ENCODE measurements at regions not wholly inside any gene's neighbourhood (a gene's known extent, or its start where the extent isn't known, plus 50 kb on each side); places are given as distances from the start of the nearest gene placed in this dataset.

- no peaks in the 10 kb centered on the region for H3K9me3 Mint-ChIP-seq (ENCODE audit: unreplicated experiment)
- no peaks in the 10 kb centered on the region for H3K36me3 Mint-ChIP-seq (ENCODE audit: insufficient read depth, unreplicated experiment)
- no peak overlapping the region for H3K27ac Mint-ChIP-seq (ENCODE audit: low read depth, unreplicated experiment)
- BruUV-seq (replicated peaks), result no TSS peak
- ChIA-PET CTCF (interaction anchor here (0.6 kb wide), 1 partner anchor 30 kb away, joined by 4 read pairs; no protein-coding TSS in a partner anchor), POLR2A (no interaction called here)
- no peaks in the 10 kb centered on the region for H3K27me3 Mint-ChIP-seq (ENCODE audit: insufficient read depth, unreplicated experiment)
- H3K4me1 Mint-ChIP-seq (ENCODE audit: insufficient read depth, unreplicated experiment), result peaks cover 19% of the 10 kb centered on the region
- DNase-seq (ENCODE audit: unreplicated experiment), result no peak
- H3K4me3 Mint-ChIP-seq (ENCODE audit: unreplicated experiment), result no peak overlapping the region
- intact Hi-C loops (cut with micrococcal nuclease), result no loop called here
- TF ChIP-seq, protein P1, sequence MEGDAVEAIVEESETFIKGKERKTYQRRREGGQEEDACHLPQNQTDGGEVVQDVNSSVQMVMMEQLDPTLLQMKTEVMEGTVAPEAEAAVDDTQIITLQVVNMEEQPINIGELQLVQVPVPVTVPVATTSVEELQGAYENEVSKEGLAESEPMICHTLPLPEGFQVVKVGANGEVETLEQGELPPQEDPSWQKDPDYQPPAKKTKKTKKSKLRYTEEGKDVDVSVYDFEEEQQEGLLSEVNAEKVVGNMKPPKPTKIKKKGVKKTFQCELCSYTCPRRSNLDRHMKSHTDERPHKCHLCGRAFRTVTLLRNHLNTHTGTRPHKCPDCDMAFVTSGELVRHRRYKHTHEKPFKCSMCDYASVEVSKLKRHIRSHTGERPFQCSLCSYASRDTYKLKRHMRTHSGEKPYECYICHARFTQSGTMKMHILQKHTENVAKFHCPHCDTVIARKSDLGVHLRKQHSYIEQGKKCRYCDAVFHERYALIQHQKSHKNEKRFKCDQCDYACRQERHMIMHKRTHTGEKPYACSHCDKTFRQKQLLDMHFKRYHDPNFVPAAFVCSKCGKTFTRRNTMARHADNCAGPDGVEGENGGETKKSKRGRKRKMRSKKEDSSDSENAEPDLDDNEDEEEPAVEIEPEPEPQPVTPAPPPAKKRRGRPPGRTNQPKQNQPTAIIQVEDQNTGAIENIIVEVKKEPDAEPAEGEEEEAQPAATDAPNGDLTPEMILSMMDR (IDR thresholded peaks at IDR 0.05; ENCODE audit: unreplicated experiment), result no peak
Measured at GRCh38 chr12:131261906-131262305, 308.2 kb downstream of the ADGRD1 start.

DNA sequence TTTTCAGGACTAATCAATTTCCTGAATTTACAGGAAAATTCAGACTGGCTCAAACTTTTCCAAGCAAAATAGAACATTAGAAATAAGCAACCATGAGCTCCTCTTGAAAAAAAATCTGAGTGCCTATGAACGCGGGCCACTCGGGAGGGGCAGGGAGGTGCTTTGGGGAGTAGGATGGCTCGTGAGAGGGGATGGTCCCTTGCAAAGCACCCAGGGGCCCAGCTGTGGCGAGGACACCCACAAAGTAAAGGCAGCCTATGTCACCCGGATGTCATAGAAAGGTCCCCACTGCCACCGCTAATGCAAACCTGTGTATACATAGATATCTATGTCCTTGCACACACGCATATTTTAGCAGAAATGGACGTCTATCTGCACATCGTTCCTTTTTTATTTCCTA lies 309.9 kb downstream of the ADGRD1 start:
- H3K27ac Mint-ChIP-seq (ENCODE audit: low read depth, unreplicated experiment), result no peak overlapping the region
- BruUV-seq (replicated peaks), result no TSS peak
- no peak for DNase-seq (ENCODE audit: unreplicated experiment)
- H3K4me3 Mint-ChIP-seq (ENCODE audit: unreplicated experiment), result no peak overlapping the region
- H3K27me3 Mint-ChIP-seq (ENCODE audit: insufficient read depth, unreplicated experiment), result no peaks in the 10 kb centered on the region
- ChIA-PET CTCF (interaction anchor here (0.6 to 0.7 kb wide), 2 partner anchors 168 to 509 kb away, joined by 3 to 4 read pairs; no protein-coding TSS in a partner anchor), POLR2A (no interaction called here)
- TF ChIP-seq, protein P1 (IDR thresholded peaks at IDR 0.05; ENCODE audit: unreplicated experiment), result no peak
- H3K4me1 Mint-ChIP-seq (ENCODE audit: insufficient read depth, unreplicated experiment), result peaks cover 36% of the 10 kb centered on the region
- H3K9me3 Mint-ChIP-seq (ENCODE audit: unreplicated experiment), result no peaks in the 10 kb centered on the region
- intact Hi-C loops (cut with micrococcal nuclease), result no loop called here
- H3K36me3 Mint-ChIP-seq (ENCODE audit: insufficient read depth, unreplicated experiment), result no peaks in the 10 kb centered on the region

DNA sequence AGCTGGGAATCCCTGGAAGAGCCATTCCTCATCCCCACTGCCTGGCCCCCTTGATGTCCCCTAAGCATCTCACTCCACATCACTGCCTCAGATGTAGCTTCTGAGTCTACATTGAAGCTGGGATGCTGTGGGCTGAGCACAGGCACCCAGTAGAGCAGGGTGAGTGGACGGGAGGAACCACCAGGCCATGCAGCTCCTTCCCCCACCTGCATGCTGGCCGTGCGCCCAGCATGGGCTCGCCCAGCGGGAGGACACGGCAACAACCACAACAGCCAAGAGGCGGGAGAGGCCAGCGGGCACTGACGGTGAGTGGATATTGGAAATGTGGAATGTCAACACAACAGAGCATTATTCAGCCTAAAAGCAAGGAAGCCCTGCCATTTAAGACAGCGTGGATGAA lies 310.9 kb downstream of the ADGRD1 start:
- Mint-ChIP-seq H3K36me3 (ENCODE audit: insufficient read depth, unreplicated experiment) (no peaks in the 10 kb centered on the region), H3K27me3 (ENCODE audit: insufficient read depth, unreplicated experiment) (no peaks in the 10 kb centered on the region), H3K4me3 (ENCODE audit: unreplicated experiment) (peak overlapping the region; percentile 9), H3K9me3 (ENCODE audit: unreplicated experiment) (no peaks in the 10 kb centered on the region), H3K4me1 (ENCODE audit: insufficient read depth, unreplicated experiment) (peaks cover 42% of the 10 kb centered on the region), H3K27ac (ENCODE audit: low read depth, unreplicated experiment) (peak overlapping the region; percentile 83)
- no TSS peak for BruUV-seq (replicated peaks)
- POLR2A ChIA-PET, result interaction anchor here (0.8 to 1.4 kb wide), 3 partner anchors 35 to 98 kb away, joined by 3 to 5 read pairs (median 4); no protein-coding TSS in a partner anchor
- CTCF ChIA-PET, result interaction anchor here (0.6 to 0.8 kb wide), 2 partner anchors 9 to 148 kb away, joined by 3 read pairs; no protein-coding TSS in a partner anchor
- TF ChIP-seq, protein P1 (IDR thresholded peaks at IDR 0.05; ENCODE audit: unreplicated experiment), result no peak
- intact Hi-C loops (cut with micrococcal nuclease), result no loop called here
- peak; percentile 87 for DNase-seq (ENCODE audit: unreplicated experiment)

DNA sequence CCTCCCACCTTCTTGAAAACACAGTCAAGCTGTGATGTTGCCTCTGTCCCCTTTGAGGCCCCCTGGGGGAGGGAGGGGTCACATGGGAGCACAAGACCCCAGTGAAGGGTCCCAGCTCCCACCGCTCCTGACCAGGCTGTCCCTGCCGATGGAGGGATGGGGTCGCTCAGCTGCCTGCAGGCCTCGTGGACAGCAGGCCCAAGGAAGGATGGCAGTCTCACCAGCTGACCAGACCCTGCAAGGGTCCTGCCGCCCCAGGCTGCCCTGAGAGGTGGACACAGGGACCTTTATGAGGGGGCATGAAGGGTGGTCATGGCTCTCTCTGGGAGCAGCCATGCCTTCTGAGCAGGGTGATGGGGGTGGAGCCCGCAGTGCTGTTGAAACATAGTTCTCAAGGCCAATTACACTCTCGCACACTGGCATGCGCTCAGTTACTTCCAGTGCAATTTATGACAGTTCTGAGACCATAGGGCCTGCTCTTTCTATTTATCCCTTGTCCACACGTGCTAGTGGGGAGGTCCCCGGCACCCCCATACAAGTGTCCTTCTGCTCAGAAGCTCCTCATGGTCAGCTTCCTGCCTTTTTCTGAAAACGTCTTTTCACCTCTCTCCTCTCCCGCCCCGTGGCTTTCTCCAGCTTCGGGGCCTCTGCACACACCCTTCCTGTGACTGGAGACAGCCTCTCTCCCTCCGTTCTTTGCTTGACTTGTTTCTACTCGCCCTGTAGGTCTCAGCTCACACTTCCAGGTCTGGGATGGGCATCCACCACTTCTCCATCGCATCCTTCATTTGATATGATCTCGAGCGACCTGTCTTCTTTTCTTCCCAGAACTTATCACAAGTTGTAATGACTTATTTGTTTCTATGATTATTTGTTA lies 313.1 kb downstream of the ADGRD1 start:
- H3K36me3 Mint-ChIP-seq (ENCODE audit: insufficient read depth, unreplicated experiment), result no peaks in the 10 kb centered on the region

More for the DNA sequence above, 313.1 kb downstream of the ADGRD1 start:
- Mint-ChIP-seq H3K9me3 (ENCODE audit: unreplicated experiment) (no peaks in the 10 kb centered on the region), H3K27me3 (ENCODE audit: insufficient read depth, unreplicated experiment) (no peaks in the 10 kb centered on the region), H3K4me3 (ENCODE audit: unreplicated experiment) (peak overlapping the region; percentile 50), H3K27ac (ENCODE audit: low read depth, unreplicated experiment) (peak overlapping the region; percentile 94), H3K4me1 (ENCODE audit: insufficient read depth, unreplicated experiment) (peaks cover 48% of the 10 kb centered on the region)
- no TSS peak for BruUV-seq (replicated peaks)
- peak; percentile 77 for DNase-seq (ENCODE audit: unreplicated experiment)
- POLR2A ChIA-PET, result interaction anchor here (0.9 to 1.8 kb wide), 5 partner anchors 9 to 444 kb away, joined by 3 to 8 read pairs (median 4); partner anchors contain the start of gene SFSWAP
- intact Hi-C loops (cut with micrococcal nuclease), result no loop called here
- CTCF ChIA-PET, result interaction anchor here (0.6 kb wide), 2 partner anchors 162 to 699 kb away, joined by 3 read pairs; no protein-coding TSS in a partner anchor
- TF ChIP-seq, protein P1 (IDR thresholded peaks at IDR 0.05; ENCODE audit: unreplicated experiment), result no peak

Data from MCF 10A (cell line).